ENCODE measurements at regions not wholly inside any gene's neighbourhood (a gene's known extent, or its start where the extent isn't known, plus 50 kb on each side); places are given as distances from the start of the nearest gene placed in this dataset.

DNA sequence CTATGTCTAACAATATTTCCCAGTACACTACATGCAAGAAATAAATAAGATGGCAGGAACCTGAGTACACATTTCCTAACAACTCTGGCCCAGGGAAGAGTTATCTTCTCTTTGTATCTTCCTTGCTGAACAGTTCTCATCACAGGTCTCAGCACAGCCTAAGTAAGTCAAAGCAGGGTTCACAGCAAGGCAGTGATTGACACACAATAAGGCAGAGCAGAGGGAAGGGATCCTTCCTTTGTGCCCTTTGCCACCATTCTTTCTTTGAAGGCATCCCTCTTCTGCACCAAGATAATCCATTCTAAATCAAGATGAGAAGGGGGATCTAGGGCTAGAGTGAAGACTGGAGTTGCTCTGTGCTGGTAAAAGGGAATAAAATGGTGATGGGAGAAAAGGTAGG lies 73.4 kb upstream of the TRPC4 start:
- TF ChIP-seq FOS (IDR thresholded peaks at IDR 0.05; ENCODE audit: low read depth, low read length) (no peak), BHLHE40 (IDR thresholded peaks at IDR 0.05; ENCODE audit: low read depth, low read length) (no peak), RFX5 (IDR thresholded peaks at IDR 0.05; ENCODE audit: low read depth, low read length) (no peak), POLR2A (IDR thresholded peaks at IDR 0.05; ENCODE audit: low read depth, low read length) (no peak), SMC3 (IDR thresholded peaks at IDR 0.05; ENCODE audit: low read depth, low read length) (no peak), CEBPB (IDR thresholded peaks at IDR 0.05; ENCODE audit: low read depth, low read length) (no peak), RAD21 (IDR thresholded peaks at IDR 0.05; ENCODE audit: low read length) (no peak), NFE2L2 (IDR thresholded peaks at IDR 0.05; ENCODE audit: low read depth, low read length) (no peak), USF2 (IDR thresholded peaks at IDR 0.05; ENCODE audit: low read depth, low read length) (no peak), RCOR1 (IDR thresholded peaks at IDR 0.05; ENCODE audit: insufficient replicate concordance, low read length) (no peak), MAFK (IDR thresholded peaks at IDR 0.05; ENCODE audit: low read depth, low read length) (no peak), MXI1 (IDR thresholded peaks at IDR 0.05; ENCODE audit: borderline replicate concordance, low read depth, low read length) (no peak), MAZ (IDR thresholded peaks at IDR 0.05; ENCODE audit: borderline replicate concordance, low read depth, low read length) (no peak), CHD1 (IDR thresholded peaks at IDR 0.05; ENCODE audit: low read depth, low read length) (no peak)
- TF ChIP-seq, protein P1, sequence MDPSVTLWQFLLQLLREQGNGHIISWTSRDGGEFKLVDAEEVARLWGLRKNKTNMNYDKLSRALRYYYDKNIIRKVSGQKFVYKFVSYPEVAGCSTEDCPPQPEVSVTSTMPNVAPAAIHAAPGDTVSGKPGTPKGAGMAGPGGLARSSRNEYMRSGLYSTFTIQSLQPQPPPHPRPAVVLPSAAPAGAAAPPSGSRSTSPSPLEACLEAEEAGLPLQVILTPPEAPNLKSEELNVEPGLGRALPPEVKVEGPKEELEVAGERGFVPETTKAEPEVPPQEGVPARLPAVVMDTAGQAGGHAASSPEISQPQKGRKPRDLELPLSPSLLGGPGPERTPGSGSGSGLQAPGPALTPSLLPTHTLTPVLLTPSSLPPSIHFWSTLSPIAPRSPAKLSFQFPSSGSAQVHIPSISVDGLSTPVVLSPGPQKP (IDR thresholded peaks at IDR 0.05; ENCODE audit: borderline replicate concordance, low read depth, low read length), result no peak
- TF ChIP-seq, protein P2, sequence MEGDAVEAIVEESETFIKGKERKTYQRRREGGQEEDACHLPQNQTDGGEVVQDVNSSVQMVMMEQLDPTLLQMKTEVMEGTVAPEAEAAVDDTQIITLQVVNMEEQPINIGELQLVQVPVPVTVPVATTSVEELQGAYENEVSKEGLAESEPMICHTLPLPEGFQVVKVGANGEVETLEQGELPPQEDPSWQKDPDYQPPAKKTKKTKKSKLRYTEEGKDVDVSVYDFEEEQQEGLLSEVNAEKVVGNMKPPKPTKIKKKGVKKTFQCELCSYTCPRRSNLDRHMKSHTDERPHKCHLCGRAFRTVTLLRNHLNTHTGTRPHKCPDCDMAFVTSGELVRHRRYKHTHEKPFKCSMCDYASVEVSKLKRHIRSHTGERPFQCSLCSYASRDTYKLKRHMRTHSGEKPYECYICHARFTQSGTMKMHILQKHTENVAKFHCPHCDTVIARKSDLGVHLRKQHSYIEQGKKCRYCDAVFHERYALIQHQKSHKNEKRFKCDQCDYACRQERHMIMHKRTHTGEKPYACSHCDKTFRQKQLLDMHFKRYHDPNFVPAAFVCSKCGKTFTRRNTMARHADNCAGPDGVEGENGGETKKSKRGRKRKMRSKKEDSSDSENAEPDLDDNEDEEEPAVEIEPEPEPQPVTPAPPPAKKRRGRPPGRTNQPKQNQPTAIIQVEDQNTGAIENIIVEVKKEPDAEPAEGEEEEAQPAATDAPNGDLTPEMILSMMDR (conservative IDR thresholded peaks at IDR 0.05; ENCODE audit: low read depth, low read length), result no peak
- no peak overlapping the region for H2BK20ac ChIP-seq (ENCODE audit: low read depth, low read length)
- H4K20me1 ChIP-seq (ENCODE audit: insufficient read depth, low read length), result no peaks in the 10 kb centered on the region
- H3K4ac ChIP-seq (ENCODE audit: low read depth, low read length), result no peak overlapping the region
- no peak overlapping the region for H4K91ac ChIP-seq (ENCODE audit: insufficient read depth, low read depth, low read length)
- DNase-seq, result no peak
- H2BK15ac ChIP-seq (ENCODE audit: low read depth, low read length), result no peak overlapping the region
- ChIA-PET POLR2A (ENCODE audit: unreplicated experiment) (no interaction called here), CTCF (no interaction called here)
- no peak overlapping the region for H3K4me3 ChIP-seq (ENCODE audit: insufficient read depth, low read depth, low read length)
- H3K27ac ChIP-seq (ENCODE audit: insufficient read depth, low read length), result no peak overlapping the region
- no peak overlapping the region for H2BK120ac ChIP-seq (ENCODE audit: low read depth, low read length)
- H3K4me1 ChIP-seq (ENCODE audit: control insufficient read depth, insufficient read depth, low read length), result no peaks in the 10 kb centered on the region
- H3K36me3 ChIP-seq (ENCODE audit: control insufficient read depth, insufficient read depth, low read length), result no peaks in the 10 kb centered on the region
- ATAC-seq (ENCODE audit: low read depth), result no peak
- no TSS peak for BruUV-seq (replicated peaks)
- H2BK5ac ChIP-seq (ENCODE audit: low read depth, low read length, poor library complexity, severe bottlenecking), result no peak overlapping the region
- H2AFZ ChIP-seq (replicated peaks; ENCODE audit: low read length, poor library complexity), result no peak overlapping the region
- H3K14ac ChIP-seq (replicated peaks; ENCODE audit: low read depth, low read length), result no peak overlapping the region
- H4K8ac ChIP-seq (ENCODE audit: low read depth in 2 of 2, low read length in 2 of 2), result no peak overlapping the region
- no peak overlapping the region for H3K18ac ChIP-seq (ENCODE audit: low read depth, low read length)
- H2AK9ac ChIP-seq (replicated peaks; ENCODE audit: low read depth, low read length, poor library complexity), result no peak overlapping the region
- no peak overlapping the region for H3K9ac ChIP-seq (ENCODE audit: low read depth, low read length)
- H3K27me3 ChIP-seq (ENCODE audit: control insufficient read depth, insufficient read depth, low read length), result no peaks in the 10 kb centered on the region; the same call in 1 of the 2 replicates
- intact Hi-C loops (cut with micrococcal nuclease) (no loop called here), dilution Hi-C loops (cut with HindIII; ENCODE audit: low sequenced_read_pairs, unreplicated experiment) (no loop called here), in situ Hi-C loops (cut with MboI; ENCODE audit: low sequenced_read_pairs) (no loop called here)
- no peak overlapping the region for H2AK5ac ChIP-seq (ENCODE audit: low read depth, low read length)
- H3K56ac ChIP-seq (ENCODE audit: extremely low read depth, insufficient read depth, low read length), result no peak overlapping the region
- no peaks in the 10 kb centered on the region for H3K79me1 ChIP-seq (ENCODE audit: low read depth in 1 of 2, low read length in 2 of 2)
- H3K4me2 ChIP-seq (ENCODE audit: low read depth, low read length), result no peak overlapping the region
- H3K23ac ChIP-seq (ENCODE audit: low read depth, low read length), result no peak overlapping the region
- H3K9me1 ChIP-seq (ENCODE audit: insufficient read depth, low read length), result no peaks in the 10 kb centered on the region
- H3K9me3 ChIP-seq (ENCODE audit: control insufficient read depth, insufficient read depth, low read length), result no peaks in the 10 kb centered on the region
- no peak overlapping the region for H4K5ac ChIP-seq (ENCODE audit: low read depth, low read length)
